HepG2 (cell line): ENCODE measurements at regions not wholly inside any gene's neighbourhood (a gene's known extent, or its start where the extent isn't known, plus 50 kb on each side); places are given as distances from the start of the nearest gene placed in this dataset.

Experiments used
- POLR2G ChIP-seq: fragments of 200-400 bp; formaldehyde crosslinking; IDR thresholded peaks from 2 replicates; pipeline ENCODE4 v1.6.1; 2018; ENCODE audit warnings: mild to moderate bottlenecking, low read depth, low read length, moderate library complexity
- SMARCE1 ChIP-seq: fragments of 450-650 bp; IDR thresholded peaks from 2 replicates; pipeline ENCODE4 v1.6.1; 2017; ENCODE audit warnings: borderline replicate concordance
- TAF1 ChIP-seq: sonication (generic); formaldehyde crosslinking; IDR thresholded peaks from 2 replicates; pipeline ENCODE4 v1.4.0; 2020; ENCODE audit warnings: missing genetic modification reagents
- ZNF326 ChIP-seq: sonication (generic); formaldehyde crosslinking; IDR thresholded peaks from 2 replicates; pipeline ENCODE4 v1.4.0; 2020; ENCODE audit warnings: missing genetic modification reagents, borderline replicate concordance
- ZNF547 ChIP-seq: sonication (generic); formaldehyde crosslinking; IDR thresholded peaks from 2 replicates; pipeline ENCODE4 v1.5.1; 2020; ENCODE audit warnings: mild to moderate bottlenecking, missing genetic modification reagents
- ZNF703 ChIP-seq: sonication (generic); formaldehyde crosslinking; IDR thresholded peaks from 2 replicates; pipeline ENCODE4 v1.5.1; 2020; ENCODE audit warnings: missing genetic modification reagents, mild to moderate bottlenecking, moderate library complexity, borderline replicate concordance
- TF ChIP-seq, protein P1 (sequence below): sonication (generic); formaldehyde crosslinking; IDR thresholded peaks from 2 replicates; pipeline ENCODE4 v1.4.0; 2020; ENCODE audit warnings: mild to moderate bottlenecking, missing genetic modification reagents
- TF ChIP-seq, protein P2 (sequence below): sonication (generic); formaldehyde crosslinking; IDR thresholded peaks from 2 replicates; pipeline ENCODE4 v1.4.0; 2020; ENCODE audit warnings: missing genetic modification reagents

DNA sequence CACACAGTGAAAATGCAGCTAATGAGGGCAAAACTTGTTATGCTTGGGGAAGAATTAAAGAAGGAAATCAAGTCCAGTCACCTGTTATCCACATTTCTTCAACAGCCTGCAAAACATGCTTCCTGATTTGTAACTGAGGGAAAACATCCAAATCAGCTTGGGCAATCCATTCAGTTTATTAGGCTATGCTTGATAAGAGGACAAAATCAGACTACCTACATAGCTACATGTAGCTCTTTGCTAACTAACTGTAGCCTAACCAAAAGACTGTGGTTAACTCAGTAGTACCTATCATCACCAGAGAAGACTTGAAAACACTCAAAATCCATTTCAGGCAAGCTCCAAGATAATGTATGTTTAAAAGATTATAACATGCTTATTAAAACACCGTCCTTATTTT lies 436.4 kb downstream of the SHQ1 start:
- TF ChIP-seq ZNF547 (CRISPR knock-in tag) (no peak), TAF1 (CRISPR knock-in tag) (no peak), ZNF326 (CRISPR knock-in tag) (no peak), SMARCE1 (no peak), ZNF703 (CRISPR knock-in tag) (no peak), POLR2G (no peak)
- TF ChIP-seq, protein P1, sequence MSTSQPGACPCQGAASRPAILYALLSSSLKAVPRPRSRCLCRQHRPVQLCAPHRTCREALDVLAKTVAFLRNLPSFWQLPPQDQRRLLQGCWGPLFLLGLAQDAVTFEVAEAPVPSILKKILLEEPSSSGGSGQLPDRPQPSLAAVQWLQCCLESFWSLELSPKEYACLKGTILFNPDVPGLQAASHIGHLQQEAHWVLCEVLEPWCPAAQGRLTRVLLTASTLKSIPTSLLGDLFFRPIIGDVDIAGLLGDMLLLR (CRISPR knock-in tag) = no peak
- TF ChIP-seq, protein P2, sequence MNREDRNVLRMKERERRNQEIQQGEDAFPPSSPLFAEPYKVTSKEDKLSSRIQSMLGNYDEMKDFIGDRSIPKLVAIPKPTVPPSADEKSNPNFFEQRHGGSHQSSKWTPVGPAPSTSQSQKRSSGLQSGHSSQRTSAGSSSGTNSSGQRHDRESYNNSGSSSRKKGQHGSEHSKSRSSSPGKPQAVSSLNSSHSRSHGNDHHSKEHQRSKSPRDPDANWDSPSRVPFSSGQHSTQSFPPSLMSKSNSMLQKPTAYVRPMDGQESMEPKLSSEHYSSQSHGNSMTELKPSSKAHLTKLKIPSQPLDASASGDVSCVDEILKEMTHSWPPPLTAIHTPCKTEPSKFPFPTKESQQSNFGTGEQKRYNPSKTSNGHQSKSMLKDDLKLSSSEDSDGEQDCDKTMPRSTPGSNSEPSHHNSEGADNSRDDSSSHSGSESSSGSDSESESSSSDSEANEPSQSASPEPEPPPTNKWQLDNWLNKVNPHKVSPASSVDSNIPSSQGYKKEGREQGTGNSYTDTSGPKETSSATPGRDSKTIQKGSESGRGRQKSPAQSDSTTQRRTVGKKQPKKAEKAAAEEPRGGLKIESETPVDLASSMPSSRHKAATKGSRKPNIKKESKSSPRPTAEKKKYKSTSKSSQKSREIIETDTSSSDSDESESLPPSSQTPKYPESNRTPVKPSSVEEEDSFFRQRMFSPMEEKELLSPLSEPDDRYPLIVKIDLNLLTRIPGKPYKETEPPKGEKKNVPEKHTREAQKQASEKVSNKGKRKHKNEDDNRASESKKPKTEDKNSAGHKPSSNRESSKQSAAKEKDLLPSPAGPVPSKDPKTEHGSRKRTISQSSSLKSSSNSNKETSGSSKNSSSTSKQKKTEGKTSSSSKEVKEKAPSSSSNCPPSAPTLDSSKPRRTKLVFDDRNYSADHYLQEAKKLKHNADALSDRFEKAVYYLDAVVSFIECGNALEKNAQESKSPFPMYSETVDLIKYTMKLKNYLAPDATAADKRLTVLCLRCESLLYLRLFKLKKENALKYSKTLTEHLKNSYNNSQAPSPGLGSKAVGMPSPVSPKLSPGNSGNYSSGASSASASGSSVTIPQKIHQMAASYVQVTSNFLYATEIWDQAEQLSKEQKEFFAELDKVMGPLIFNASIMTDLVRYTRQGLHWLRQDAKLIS (CRISPR knock-in tag) = no peak
